ENCODE measurements at regions not wholly inside any gene's neighbourhood (a gene's known extent, or its start where the extent isn't known, plus 50 kb on each side); places are given as distances from the start of the nearest gene placed in this dataset.

- no peak for DNase-seq
Measured at GRCh38 chr4:128604204-128604603, 205.3 kb upstream of the JADE1 start.

GRCh38 chr4:128603081-128603480 lies 206.4 kb upstream of the JADE1 start:
- DNase-seq, result no peak

GRCh38 chr4:128601991-128602695 lies 207.4 kb upstream of the JADE1 start:
- DNase-seq, result peak in 20 of 56 donors; percentile 0 to 39 (median 10)

- peak in 28 of 56 donors; percentile 1 to 57 (median 12) for DNase-seq
Measured at GRCh38 chr4:128600996-128601871, 208.3 kb upstream of the JADE1 start.

- DNase-seq, result peak in 46 of 56 donors; percentile 4 to 72 (median 28)
Measured at GRCh38 chr4:128600410-128600809, 209.1 kb upstream of the JADE1 start.

- no peak for DNase-seq
Measured at GRCh38 chr4:128597500-128597899, 212.0 kb upstream of the JADE1 start.

GRCh38 chr4:128596853-128597252 lies 212.6 kb upstream of the JADE1 start:
- no peak for DNase-seq

GRCh38 chr4:128596115-128596514 lies 213.4 kb upstream of the JADE1 start:
- DNase-seq, result no peak

- no peak for DNase-seq
Measured at GRCh38 chr4:128591482-128591881, 218.0 kb upstream of the JADE1 start.

- no peak for DNase-seq
Measured at GRCh38 chr4:128590773-128591172, 218.7 kb upstream of the JADE1 start.

- DNase-seq, result no peak
Measured at GRCh38 chr4:128590034-128590740, 219.3 kb upstream of the JADE1 start.

GRCh38 chr4:128589384-128589965 lies 220.0 kb upstream of the JADE1 start:
- DNase-seq, result no peak

- DNase-seq, result no peak
Measured at GRCh38 chr4:128587382-128587781, 222.1 kb upstream of the JADE1 start.

GRCh38 chr4:128583753-128584712 lies 225.5 kb upstream of the JADE1 start:
- DNase-seq, result no peak

GRCh38 chr4:128582427-128582870 lies 227.1 kb upstream of the JADE1 start:
- no peak for DNase-seq

GRCh38 chr4:128579154-128579853 lies 230.2 kb upstream of the JADE1 start:
- no peak for DNase-seq

GRCh38 chr4:128574706-128575105 lies 234.8 kb upstream of the JADE1 start:
- DNase-seq, result peak in 51 of 56 donors; percentile 3 to 89 (median 43)

- no peak for DNase-seq
Measured at GRCh38 chr4:128573781-128574508, 235.6 kb upstream of the JADE1 start.

GRCh38 chr4:128572778-128573241 lies 236.7 kb upstream of the JADE1 start:
- no peak for DNase-seq

Data from amygdala (tissue), 56 donors.